22Rv1 (cell line): ENCODE measurements at regions not wholly inside any gene's neighbourhood (a gene's known extent, or its start where the extent isn't known, plus 50 kb on each side); places are given as distances from the start of the nearest gene placed in this dataset.

Experiments
- H3K27ac ChIP-seq: fragments of 450-650 bp; 2 replicates; pipeline ENCODE4 v1.5.1; 2017
- CTCF ChIP-seq: fragments of 450-650 bp; IDR thresholded peaks from 2 replicates; pipeline ENCODE4 v1.5.1; 2017; ENCODE audit warnings: mild to moderate bottlenecking
- ZFX ChIP-seq: fragments of 450-650 bp; IDR thresholded peaks from 2 replicates; pipeline ENCODE4 v1.6.1; 2017; ENCODE audit warnings: antibody characterized with exemption, borderline replicate concordance

DNA sequence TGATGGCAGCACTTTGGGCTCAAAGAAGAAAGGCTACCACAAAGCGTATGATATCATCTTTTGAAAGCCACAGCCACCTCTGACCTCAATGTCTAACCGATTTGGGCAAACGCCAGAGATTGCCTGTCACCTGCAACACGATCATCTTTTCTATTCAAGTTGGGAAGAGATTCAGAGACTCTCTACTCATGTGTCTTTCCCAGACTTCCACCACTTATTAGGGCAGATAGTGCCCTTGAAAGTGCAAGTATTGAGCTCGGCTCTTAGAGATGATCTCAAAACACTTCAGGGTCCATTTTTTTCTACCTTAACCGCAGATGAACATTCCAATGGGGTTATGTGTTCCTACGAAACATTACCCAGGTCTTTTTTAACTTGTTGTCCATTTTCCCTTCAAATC lies 213.7 kb downstream of the DRD1 start:
- TF ChIP-seq CTCF (no peak), ZFX (no peak)
- no peak overlapping the region for H3K27ac ChIP-seq

GRCh38 chr5:175226506-175226905 lies 217.5 kb downstream of the DRD1 start:
- TF ChIP-seq ZFX: no peak
- no peak for TF ChIP-seq CTCF
- H3K27ac ChIP-seq: no peak overlapping the region

DNA sequence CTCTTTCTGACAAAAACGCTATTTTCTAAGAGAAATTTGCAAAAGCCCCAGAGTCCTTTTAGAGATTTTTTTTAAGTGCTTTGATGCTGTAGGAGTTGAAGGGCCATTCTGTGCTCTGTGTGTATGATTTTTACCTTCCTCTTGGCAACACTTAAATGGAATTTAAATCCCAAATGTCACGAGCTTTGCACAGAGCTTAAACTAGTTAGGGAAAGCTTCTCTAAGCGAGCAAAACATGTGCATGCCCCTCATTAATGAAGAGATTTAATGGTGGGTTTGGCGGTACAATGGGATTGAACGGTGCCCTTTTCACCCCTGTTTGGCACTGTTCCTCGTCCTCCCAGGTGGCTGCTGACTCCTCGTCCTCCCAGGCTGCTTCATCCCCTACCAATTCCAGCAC lies 220.7 kb downstream of the DRD1 start:
- TF ChIP-seq CTCF (no peak), ZFX (no peak)

DNA sequence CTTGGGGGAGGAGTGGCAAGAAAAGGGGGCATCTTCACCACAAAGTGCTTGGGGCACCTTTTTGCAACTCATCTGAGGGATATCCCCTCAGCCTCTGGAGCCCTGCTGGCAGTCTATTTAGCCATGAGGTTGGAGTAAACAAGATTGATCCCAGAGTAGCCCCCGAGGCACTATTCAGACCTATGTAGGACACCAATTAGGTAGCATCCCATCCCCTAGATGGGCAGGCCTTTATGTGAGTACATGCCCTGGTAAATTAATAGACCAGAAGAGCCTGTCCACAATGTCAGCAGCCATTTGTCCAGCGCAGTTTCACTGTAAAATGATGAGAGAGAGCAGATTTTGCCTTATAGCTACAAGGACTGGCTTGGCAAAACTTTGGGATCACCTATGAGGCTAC lies 221.4 kb downstream of the DRD1 start:
- TF ChIP-seq CTCF (no peak), ZFX (no peak)

More for the DNA sequence above, 220.7 kb downstream of the DRD1 start:
- H3K27ac ChIP-seq: no peak overlapping the region

GRCh38 chr5:175220549-175220948 lies 223.4 kb downstream of the DRD1 start:
- TF ChIP-seq ZFX (no peak), CTCF (no peak)
- no peak overlapping the region for H3K27ac ChIP-seq

More for the DNA sequence above, 221.4 kb downstream of the DRD1 start:
- no peak overlapping the region for H3K27ac ChIP-seq

DNA sequence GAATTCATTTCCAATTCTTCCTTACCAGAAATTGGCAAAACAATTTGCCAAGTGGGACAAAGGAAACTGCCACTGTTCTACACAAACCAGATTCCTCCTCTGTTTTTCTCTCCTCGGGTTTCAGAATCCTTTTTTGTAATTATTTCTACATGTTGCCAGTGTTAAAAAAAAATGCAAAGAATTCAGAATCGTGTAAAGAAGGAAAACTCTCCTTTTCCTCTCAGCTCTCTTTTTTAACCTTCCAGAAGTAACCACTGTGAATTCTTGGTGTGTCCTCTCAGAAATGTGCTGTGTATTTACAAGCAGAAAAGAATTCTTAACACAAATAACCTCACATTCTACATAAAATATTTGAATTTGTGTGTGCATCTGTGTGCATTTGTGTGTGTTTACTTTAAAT lies 224.6 kb downstream of the DRD1 start:
- no peak overlapping the region for H3K27ac ChIP-seq
- TF ChIP-seq ZFX: no peak
- no peak for TF ChIP-seq CTCF

DNA sequence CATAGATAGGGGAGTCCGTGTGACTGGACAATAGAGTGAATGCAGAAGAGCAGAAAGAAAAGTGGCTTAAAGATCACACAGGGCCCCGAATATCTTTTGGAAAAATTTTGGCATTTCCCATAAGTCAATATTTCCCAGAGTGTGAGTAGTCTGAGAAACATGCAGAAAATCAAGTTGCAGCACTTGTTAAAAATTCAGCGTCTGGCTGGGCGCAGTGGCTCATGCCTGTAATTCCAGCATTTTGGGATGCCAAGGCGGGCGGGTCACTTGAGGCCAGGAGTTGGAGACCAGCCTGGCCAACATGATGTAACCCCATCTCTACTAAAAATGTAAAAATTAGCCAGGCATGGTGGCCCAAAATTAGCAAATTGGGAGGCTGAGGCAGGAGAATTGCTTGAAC lies 227.0 kb downstream of the DRD1 start:
- TF ChIP-seq ZFX (no peak), CTCF (no peak)
- no peak overlapping the region for H3K27ac ChIP-seq
